ENCODE measurements at regions not wholly inside any gene's neighbourhood (a gene's known extent, or its start where the extent isn't known, plus 50 kb on each side); places are given as distances from the start of the nearest gene placed in this dataset.

DNA sequence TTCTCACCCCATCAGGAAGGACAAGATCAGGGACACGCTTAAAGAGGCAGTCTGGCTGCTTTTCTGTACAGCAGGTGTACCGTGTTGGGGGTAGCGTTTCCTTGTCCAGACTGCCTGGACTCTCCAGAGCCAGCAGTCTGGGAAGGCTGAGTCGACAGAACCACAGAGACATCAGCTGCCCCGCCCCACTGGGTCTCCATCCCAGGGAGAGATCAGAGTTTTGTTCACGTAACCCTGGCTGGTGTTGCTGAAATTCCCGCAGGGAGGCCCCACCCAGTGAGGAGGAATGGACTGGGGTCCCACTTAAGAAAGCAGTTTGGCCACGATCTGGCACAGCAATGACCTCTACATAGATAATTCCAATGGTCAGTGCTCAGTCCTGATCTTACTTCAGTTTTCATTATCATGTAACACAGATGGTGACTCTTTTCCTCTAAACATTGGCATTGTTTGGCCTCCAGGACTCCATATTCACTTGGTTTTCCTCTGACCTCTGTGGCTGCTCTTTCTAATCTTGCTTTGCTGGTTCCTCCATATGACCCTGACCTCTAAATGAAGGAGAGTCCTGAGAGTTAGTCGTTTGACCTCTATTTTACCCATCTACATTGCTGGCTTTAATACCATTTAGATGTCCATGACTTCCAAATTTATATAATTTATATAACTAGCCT, 89.6 kb upstream of the LRRC55 start:
- no peak overlapping the region for H3K56ac ChIP-seq (replicated peaks; ENCODE audit: insufficient read length, low read depth, low read length)
- FAIRE-seq (no peak), DNase-seq (ENCODE audit: low read depth in 1 of 2, low spot score in 2 of 2) (no peak)
- no peak overlapping the region for H2AFZ ChIP-seq (ENCODE audit: low read length)
- H3K4ac ChIP-seq (replicated peaks; ENCODE audit: insufficient read length, low read depth, low read length): no peak overlapping the region
- H4K5ac ChIP-seq (ENCODE audit: insufficient read length, low read depth, low read length): no peak overlapping the region
- no peaks in the 10 kb centered on the region for H3K27me3 ChIP-seq (replicated peaks in 1 of 4; ENCODE audit: control insufficient read depth in 3 of 4, extremely low read depth in 1 of 4, insufficient read depth in 3 of 4, low read length in 3 of 4)
- no peak overlapping the region for H4K8ac ChIP-seq (ENCODE audit: extremely low read depth, insufficient read depth, low read length)
- H3K18ac ChIP-seq (ENCODE audit: extremely low read depth, low read length): no peak overlapping the region
- H2BK5ac ChIP-seq (ENCODE audit: low read depth, low read length): no peak overlapping the region
- no peaks in the 10 kb centered on the region for H3K79me1 ChIP-seq (ENCODE audit: low read depth, low read length)
- CTCF ChIA-PET (ENCODE audit: partially characterized antibody): interaction anchor here (1.0 kb wide), 1 partner anchor 40 kb away, joined by 3 read pairs; no protein-coding TSS in a partner anchor
- no peak for TF ChIP-seq TEAD4 (IDR thresholded peaks at IDR 0.05; ENCODE audit: low read depth, low read length)
- no peak for TF ChIP-seq RNF2 (IDR thresholded peaks at IDR 0.05; ENCODE audit: borderline replicate concordance, low read depth, low read length, missing control alignments, poor library complexity, severe bottlenecking)
- TF ChIP-seq HDAC2 (IDR thresholded peaks at IDR 0.05; ENCODE audit: borderline replicate concordance in 1 of 2, low read depth in 2 of 2, low read length in 2 of 2): no peak
- no peak for TF ChIP-seq KDM5A (IDR thresholded peaks at IDR 0.05; ENCODE audit: low read length)
- TF ChIP-seq PHF8 (conservative IDR thresholded peaks at IDR 0.05; ENCODE audit: low read depth, low read length): no peak
- TF ChIP-seq TCF12 (IDR thresholded peaks at IDR 0.05; ENCODE audit: low read depth, low read length): no peak
- no peak overlapping the region for H3K27ac ChIP-seq (ENCODE audit: low read depth, low read length)
- no peak overlapping the region for H2BK12ac ChIP-seq (ENCODE audit: low read depth, low read length)
- POLR2A ChIA-PET (ENCODE audit: partially characterized antibody): no interaction called here
- H4K91ac ChIP-seq (replicated peaks; ENCODE audit: insufficient read length, low read length): no peak overlapping the region
- H3K9me3 ChIP-seq (ENCODE audit: insufficient read depth in 2 of 2, low read depth in 1 of 2, low read length in 1 of 2): no peaks in the 10 kb centered on the region
- H3K9ac ChIP-seq (replicated peaks in 1 of 4; ENCODE audit: extremely low read depth in 1 of 4, low read depth in 3 of 4, low read length in 3 of 4): no peak overlapping the region
- H3K79me2 ChIP-seq (ENCODE audit: control insufficient read depth in 1 of 2, insufficient read depth in 2 of 2, low read length in 2 of 2): no peaks in the 10 kb centered on the region
- H3K4me2 ChIP-seq (ENCODE audit: insufficient read depth in 1 of 2, low read depth in 2 of 2, low read length in 2 of 2): no peak overlapping the region
- no peak overlapping the region for H3K14ac ChIP-seq (ENCODE audit: insufficient read length)
- WGBS, 2 experiments (ENCODE audit: extremely low coverage in 1 of 2, insufficient coverage in 1 of 2, insufficient read length in 1 of 2, insufficient replicate concordance in 2 of 2, low coverage in 1 of 2, low lambda C conversion rate in 2 of 2, missing lambda C conversion rate in 1 of 2): 91% methylated on average over 9 of the region's 9 CpGs; no CpG with 5 or more reads in 1 of the 2 experiments
- no peak overlapping the region for H3K4me3 ChIP-seq (ENCODE audit: extremely low read depth in 1 of 4, insufficient read depth in 2 of 4, low read depth in 3 of 4, low read length in 4 of 4)
- no peak overlapping the region for H2BK15ac ChIP-seq (ENCODE audit: low read length)
- H2BK20ac ChIP-seq (ENCODE audit: low read length): no peak overlapping the region
- no peak overlapping the region for H2BK120ac ChIP-seq (replicated peaks; ENCODE audit: low read depth, low read length)
- H4K20me1 ChIP-seq (replicated peaks in 1 of 2; ENCODE audit: control insufficient read depth in 1 of 2, insufficient read depth in 2 of 2, low read length in 2 of 2): no peaks in the 10 kb centered on the region
- H3K4me1 ChIP-seq (replicated peaks in 1 of 4; ENCODE audit: control insufficient read depth in 3 of 4, insufficient read depth in 4 of 4, low read length in 3 of 4): no peaks in the 10 kb centered on the region
- H3K23ac ChIP-seq (ENCODE audit: insufficient read length): no peak overlapping the region
- no peaks in the 10 kb centered on the region for H3K23me2 ChIP-seq (ENCODE audit: low read depth, low read length)
- H3K36me3 ChIP-seq (ENCODE audit: control insufficient read depth in 2 of 4, insufficient read depth in 4 of 4, low read length in 3 of 4): no peaks in the 10 kb centered on the region
- no peak overlapping the region for H2AK5ac ChIP-seq (ENCODE audit: low read depth, low read length)
